ENCODE measurements at regions not wholly inside any gene's neighbourhood (a gene's known extent, or its start where the extent isn't known, plus 50 kb on each side); places are given as distances from the start of the nearest gene placed in this dataset.

GRCh38 chr6:122548820-122549219 lies 61.4 kb upstream of the PKIB start:
- Mint-ChIP-seq H3K27me3 (no peaks in the 10 kb centered on the region), H3K4me3 (no peak overlapping the region), H3K36me3 (ENCODE audit: low read depth) (no peaks in the 10 kb centered on the region), H3K27ac (no peak overlapping the region), H3K9me3 (no peaks in the 10 kb centered on the region), H3K4me1 (ENCODE audit: low read depth) (no peaks in the 10 kb centered on the region)
- no peak for DNase-seq
- Histone ChIP-seq H3K4me1 (ENCODE audit: insufficient read depth, low read length) (no peaks in the 10 kb centered on the region), H3K27ac (ENCODE audit: low read depth in 1 of 2, low read length in 2 of 2) (no peak overlapping the region), H3K9me3 (ENCODE audit: control insufficient read depth in 1 of 2, insufficient read depth in 1 of 2, low read length in 2 of 2) (no peaks in the 10 kb centered on the region), H3K27me3 (ENCODE audit: control insufficient read depth in 1 of 2, insufficient read depth in 2 of 2, low read length in 2 of 2) (no peaks in the 10 kb centered on the region), H3K4me3 (ENCODE audit: low read length) (no peak overlapping the region), H3K36me3 (ENCODE audit: insufficient read depth, low read length) (no peaks in the 10 kb centered on the region)
- no peak for ATAC-seq (ENCODE audit: poor library complexity)
- TF ChIP-seq, protein P1, sequence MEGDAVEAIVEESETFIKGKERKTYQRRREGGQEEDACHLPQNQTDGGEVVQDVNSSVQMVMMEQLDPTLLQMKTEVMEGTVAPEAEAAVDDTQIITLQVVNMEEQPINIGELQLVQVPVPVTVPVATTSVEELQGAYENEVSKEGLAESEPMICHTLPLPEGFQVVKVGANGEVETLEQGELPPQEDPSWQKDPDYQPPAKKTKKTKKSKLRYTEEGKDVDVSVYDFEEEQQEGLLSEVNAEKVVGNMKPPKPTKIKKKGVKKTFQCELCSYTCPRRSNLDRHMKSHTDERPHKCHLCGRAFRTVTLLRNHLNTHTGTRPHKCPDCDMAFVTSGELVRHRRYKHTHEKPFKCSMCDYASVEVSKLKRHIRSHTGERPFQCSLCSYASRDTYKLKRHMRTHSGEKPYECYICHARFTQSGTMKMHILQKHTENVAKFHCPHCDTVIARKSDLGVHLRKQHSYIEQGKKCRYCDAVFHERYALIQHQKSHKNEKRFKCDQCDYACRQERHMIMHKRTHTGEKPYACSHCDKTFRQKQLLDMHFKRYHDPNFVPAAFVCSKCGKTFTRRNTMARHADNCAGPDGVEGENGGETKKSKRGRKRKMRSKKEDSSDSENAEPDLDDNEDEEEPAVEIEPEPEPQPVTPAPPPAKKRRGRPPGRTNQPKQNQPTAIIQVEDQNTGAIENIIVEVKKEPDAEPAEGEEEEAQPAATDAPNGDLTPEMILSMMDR (IDR thresholded peaks at IDR 0.05), result no peak
- CTCF ChIA-PET, result no interaction called here
- POLR2A ChIA-PET, result no interaction called here
- intact Hi-C loops (cut with DNase I, micrococcal nuclease), result no loop called here

DNA sequence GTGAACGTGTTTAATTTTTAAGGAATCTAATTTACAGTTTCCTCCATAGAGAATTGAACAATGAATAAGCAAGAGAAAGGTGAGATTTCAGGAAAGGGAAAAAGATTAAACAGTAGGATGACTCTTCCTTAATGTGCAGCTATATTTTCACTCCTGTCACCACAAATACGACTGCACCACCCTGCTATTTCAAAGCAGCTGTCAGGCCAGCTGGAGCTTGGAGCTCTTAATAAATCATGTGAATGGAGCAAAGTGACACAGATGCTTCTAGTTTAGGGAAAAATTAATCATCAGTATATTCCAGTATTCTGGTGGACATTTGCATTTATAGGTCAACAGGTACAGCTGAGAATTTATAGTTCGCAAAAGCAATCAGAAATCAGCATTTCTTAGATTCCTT lies 56.5 kb upstream of the PKIB start:
- CTCF ChIA-PET, result no interaction called here

GRCh38 chr6:122555561-122555960 lies 54.6 kb upstream of the PKIB start:
- TF ChIP-seq, protein P1 (IDR thresholded peaks at IDR 0.05), result no peak
- no peaks in the 10 kb centered on the region for H3K4me1 Mint-ChIP-seq (ENCODE audit: low read depth)
- CTCF ChIA-PET, result no interaction called here
- POLR2A ChIA-PET, result no interaction called here
- no peak overlapping the region for H3K4me3 Mint-ChIP-seq
- no peaks in the 10 kb centered on the region for H3K27me3 Mint-ChIP-seq
- intact Hi-C loops (cut with DNase I, micrococcal nuclease), result no loop called here
- Histone ChIP-seq H3K9me3 (ENCODE audit: control insufficient read depth in 1 of 2, insufficient read depth in 1 of 2, low read length in 2 of 2) (no peaks in the 10 kb centered on the region), H3K4me1 (ENCODE audit: insufficient read depth, low read length) (no peaks in the 10 kb centered on the region), H3K27me3 (ENCODE audit: control insufficient read depth in 1 of 2, insufficient read depth in 2 of 2, low read length in 2 of 2) (no peaks in the 10 kb centered on the region), H3K36me3 (ENCODE audit: insufficient read depth, low read length) (no peaks in the 10 kb centered on the region), H3K4me3 (ENCODE audit: low read length) (no peak overlapping the region), H3K27ac (ENCODE audit: low read depth in 1 of 2, low read length in 2 of 2) (no peak overlapping the region)
- no peak for DNase-seq
- ATAC-seq (ENCODE audit: poor library complexity), result no peak
- no peaks in the 10 kb centered on the region for H3K36me3 Mint-ChIP-seq (ENCODE audit: low read depth)
- no peak overlapping the region for H3K27ac Mint-ChIP-seq
- peaks cover 3% of the 10 kb centered on the region for H3K9me3 Mint-ChIP-seq

More for the DNA sequence above, 56.5 kb upstream of the PKIB start:
- intact Hi-C loops (cut with DNase I, micrococcal nuclease), result no loop called here
- Histone ChIP-seq H3K4me3 (ENCODE audit: low read length) (no peak overlapping the region), H3K27ac (ENCODE audit: low read depth in 1 of 2, low read length in 2 of 2) (no peak overlapping the region), H3K9me3 (ENCODE audit: control insufficient read depth in 1 of 2, insufficient read depth in 1 of 2, low read length in 2 of 2) (no peaks in the 10 kb centered on the region), H3K27me3 (ENCODE audit: control insufficient read depth in 1 of 2, insufficient read depth in 2 of 2, low read length in 2 of 2) (no peaks in the 10 kb centered on the region), H3K36me3 (ENCODE audit: insufficient read depth, low read length) (no peaks in the 10 kb centered on the region), H3K4me1 (ENCODE audit: insufficient read depth, low read length) (no peaks in the 10 kb centered on the region)
- Mint-ChIP-seq H3K4me3 (no peak overlapping the region), H3K27me3 (no peaks in the 10 kb centered on the region), H3K27ac (no peak overlapping the region), H3K36me3 (ENCODE audit: low read depth) (no peaks in the 10 kb centered on the region), H3K4me1 (ENCODE audit: low read depth) (no peaks in the 10 kb centered on the region), H3K9me3 (peaks cover under 1% of the 10 kb centered on the region)
- POLR2A ChIA-PET, result no interaction called here
- DNase-seq, result no peak
- TF ChIP-seq, protein P1 (IDR thresholded peaks at IDR 0.05), result no peak
- ATAC-seq (ENCODE audit: poor library complexity), result no peak

Measured in CD4-positive, alpha-beta T cell (primary cell).